NT2/D1 (cell line): ENCODE measurements at regions not wholly inside any gene's neighbourhood (a gene's known extent, or its start where the extent isn't known, plus 50 kb on each side); places are given as distances from the start of the nearest gene placed in this dataset.

Experiments used
- YY1 ChIP-seq: IDR thresholded peaks from 2 replicates; pipeline ENCODE4 v1.6.1; 2011; ENCODE audit not compliant: insufficient read length, insufficient read depth
- ZNF274 ChIP-seq: IDR thresholded peaks from 2 replicates; pipeline ENCODE4 v1.6.1; 2011; ENCODE audit warnings: mild to moderate bottlenecking, low read depth, low read length

DNA sequence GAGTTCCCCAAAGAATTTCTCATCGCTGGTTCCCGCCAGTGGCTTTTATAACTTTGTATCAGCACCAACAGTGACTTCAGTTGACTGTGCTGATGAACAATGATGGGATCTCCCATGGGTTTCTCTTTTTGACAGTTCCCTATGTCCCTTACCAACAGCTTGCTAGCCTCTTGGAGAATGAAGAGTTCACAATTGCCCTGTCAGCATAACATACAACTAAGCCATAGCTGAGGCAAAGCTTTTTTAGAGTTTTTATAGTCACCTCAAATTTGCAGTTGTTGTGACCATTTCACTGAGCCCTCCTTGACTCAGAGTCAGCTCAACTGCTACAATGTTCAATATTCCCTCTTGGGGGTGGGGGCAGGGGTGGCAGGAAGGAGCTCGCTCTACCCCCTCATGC, 179.8 kb downstream of the TFEC start:
- TF ChIP-seq ZNF274 (no peak), YY1 (no peak)
